Embryonic facial prominence (tissue), 1 donor: ENCODE measurements at regions not wholly inside any gene's neighbourhood (a gene's known extent, or its start where the extent isn't known, plus 50 kb on each side); places are given as distances from the start of the nearest gene placed in this dataset.
"Not testable (repeated sequence)": the region's sequence is repeated elsewhere in the genome, so short reads cannot be mapped to it uniquely, and the experiment has no call there.

Experiments
- DNase-seq: peaks from one replicate; pipeline ENCODE4 v3.0.0-alpha.2; 2016; ENCODE audit errors: extremely low spot score

GRCh38 chr2:220779511-220779910, 792.6 kb downstream of the EPHA4 start:
- DNase-seq: no peak

GRCh38 chr2:220779931-220780330, 792.2 kb downstream of the EPHA4 start:
- DNase-seq: no peak

- no peak for DNase-seq
Observed at GRCh38 chr2:220781622-220782241, 790.4 kb downstream of the EPHA4 start.

GRCh38 chr2:220782609-220783113, 789.4 kb downstream of the EPHA4 start:
- no peak for DNase-seq

GRCh38 chr2:220783671-220784070, 788.4 kb downstream of the EPHA4 start:
- DNase-seq: no peak

GRCh38 chr2:220785178-220785577, 786.9 kb downstream of the EPHA4 start:
- no peak for DNase-seq

GRCh38 chr2:220786216-220786615, 785.9 kb downstream of the EPHA4 start:
- no peak for DNase-seq

- no peak for DNase-seq
Observed at GRCh38 chr2:220787251-220787650, 784.9 kb downstream of the EPHA4 start.

- no peak for DNase-seq
Observed at GRCh38 chr2:220789961-220790360, 782.1 kb downstream of the EPHA4 start.

GRCh38 chr2:220795705-220796104, 776.4 kb downstream of the EPHA4 start:
- no peak for DNase-seq

GRCh38 chr2:220811115-220811514, 761.0 kb downstream of the EPHA4 start:
- no peak for DNase-seq

GRCh38 chr2:220811952-220812570, 760.0 kb downstream of the EPHA4 start:
- no peak for DNase-seq

GRCh38 chr2:220814441-220814840, 757.7 kb downstream of the EPHA4 start:
- no peak for DNase-seq

- DNase-seq: no peak
Observed at GRCh38 chr2:220815698-220816097, 756.4 kb downstream of the EPHA4 start.

GRCh38 chr2:220821683-220822082, 750.4 kb downstream of the EPHA4 start:
- no peak for DNase-seq

GRCh38 chr2:220823590-220823989, 748.5 kb downstream of the EPHA4 start:
- not testable (repeated sequence) for DNase-seq

GRCh38 chr2:220833446-220833845, 738.7 kb downstream of the EPHA4 start:
- DNase-seq: no peak

GRCh38 chr2:220835583-220835982, 736.5 kb downstream of the EPHA4 start:
- DNase-seq: no peak

- DNase-seq: no peak
Observed at GRCh38 chr2:220837226-220837625, 734.9 kb downstream of the EPHA4 start.

- DNase-seq: no peak
Observed at GRCh38 chr2:220842901-220843665, 729.0 kb downstream of the EPHA4 start.

GRCh38 chr2:220845766-220846273, 726.3 kb downstream of the EPHA4 start:
- no peak for DNase-seq

- no peak for DNase-seq
Observed at GRCh38 chr2:220847006-220847405, 725.1 kb downstream of the EPHA4 start.

GRCh38 chr2:220847589-220847988, 724.5 kb downstream of the EPHA4 start:
- DNase-seq: no peak
